HAP-1 (cell line): ENCODE measurements at regions not wholly inside any gene's neighbourhood (a gene's known extent, or its start where the extent isn't known, plus 50 kb on each side); places are given as distances from the start of the nearest gene placed in this dataset.

Source experiments
- DNase-seq, 2 experiments: peaks; one replicate each; pipeline ENCODE4 v3.0.0-alpha.2; 2016 to 2020; ENCODE audit warnings: low spot score in 2 of 2
- H3K27me3 ChIP-seq: fragments of 250-450 bp; sonication (Bioruptor Pico); 2 replicates; pipeline ENCODE4 v1.5.1; 2020; ENCODE audit warnings: low read depth, mild to moderate bottlenecking, moderate library complexity
- H3K36me3 ChIP-seq: fragments of 250-450 bp; sonication (Bioruptor Pico); replicated peaks from 2 replicates; pipeline ENCODE4 v1.5.1; 2020; ENCODE audit warnings: mild to moderate bottlenecking
- H3K4me1 ChIP-seq: fragments of 250-450 bp; sonication (Bioruptor Pico); 2 replicates; pipeline ENCODE4 v1.5.1; 2020; ENCODE audit warnings: mild to moderate bottlenecking
- H3K4me3 ChIP-seq: fragments of 250-450 bp; sonication (Bioruptor Pico); 2 replicates; pipeline ENCODE4 v1.5.1; 2020; ENCODE audit warnings: mild to moderate bottlenecking, moderate library complexity
- H3K9me3 ChIP-seq: fragments of 250-450 bp; sonication (Bioruptor Pico); 2 replicates; pipeline ENCODE4 v1.5.1; 2020; ENCODE audit warnings: mild to moderate bottlenecking, moderate library complexity
- in situ Hi-C: fragments of 300-500 bp; cut with MboI; formaldehyde crosslinking; loops from 3 replicates; pipeline ENCODE4 v1.14.3; 2020; ENCODE audit warnings: low sequenced_read_pairs, inconsistent platforms, mixed read lengths

DNA sequence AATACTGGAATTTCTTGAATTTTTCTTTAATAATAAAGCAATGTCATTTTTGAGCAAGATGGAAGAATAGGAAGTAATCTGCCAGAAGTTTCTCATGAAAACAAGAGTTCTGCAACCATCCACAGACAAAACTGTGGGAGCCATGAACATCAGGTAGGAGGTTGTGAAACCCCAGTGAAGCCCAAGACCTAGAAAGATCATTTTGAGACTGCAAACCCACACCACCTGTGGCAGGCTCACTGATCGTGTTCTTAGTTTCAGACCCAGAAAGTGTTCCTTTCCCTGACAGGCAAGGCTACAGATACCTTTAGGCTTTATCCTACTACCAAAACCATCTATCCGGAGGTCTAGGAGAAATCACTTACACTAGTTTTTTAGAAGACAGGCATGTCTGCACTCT, 2189.8 kb upstream of the PCDH20 start:
- Histone ChIP-seq H3K36me3 (no peaks in the 10 kb centered on the region), H3K9me3 (no peaks in the 10 kb centered on the region), H3K4me1 (no peaks in the 10 kb centered on the region), H3K4me3 (no peak overlapping the region), H3K27me3 (no peaks in the 10 kb centered on the region)
- no peak for DNase-seq
- in situ Hi-C loops = no loop called here

DNA sequence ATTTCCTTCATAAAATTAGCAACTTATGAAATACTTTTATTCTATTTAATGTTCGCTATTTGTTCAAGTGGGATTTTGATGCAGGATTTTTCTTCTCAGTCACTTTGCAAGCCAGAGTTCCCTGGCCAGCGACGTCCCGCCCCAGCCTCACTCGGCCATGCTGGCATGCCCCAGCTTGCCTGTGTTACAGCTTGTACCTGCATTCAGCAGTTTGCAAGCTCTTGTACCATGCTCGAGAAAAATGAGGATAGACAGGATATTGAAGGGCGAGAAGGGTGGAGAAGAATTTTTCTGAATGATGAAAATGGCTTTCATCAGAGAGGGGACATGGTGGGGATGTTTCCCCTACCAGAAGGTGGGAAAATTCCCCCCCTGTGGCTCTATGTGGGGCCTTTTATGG, 2180.2 kb upstream of the PCDH20 start:
- Histone ChIP-seq H3K36me3 (no peaks in the 10 kb centered on the region), H3K9me3 (no peaks in the 10 kb centered on the region), H3K4me3 (no peak overlapping the region), H3K27me3 (no peaks in the 10 kb centered on the region), H3K4me1 (no peaks in the 10 kb centered on the region)
- no peak for DNase-seq
- in situ Hi-C loops = no loop called here

DNA sequence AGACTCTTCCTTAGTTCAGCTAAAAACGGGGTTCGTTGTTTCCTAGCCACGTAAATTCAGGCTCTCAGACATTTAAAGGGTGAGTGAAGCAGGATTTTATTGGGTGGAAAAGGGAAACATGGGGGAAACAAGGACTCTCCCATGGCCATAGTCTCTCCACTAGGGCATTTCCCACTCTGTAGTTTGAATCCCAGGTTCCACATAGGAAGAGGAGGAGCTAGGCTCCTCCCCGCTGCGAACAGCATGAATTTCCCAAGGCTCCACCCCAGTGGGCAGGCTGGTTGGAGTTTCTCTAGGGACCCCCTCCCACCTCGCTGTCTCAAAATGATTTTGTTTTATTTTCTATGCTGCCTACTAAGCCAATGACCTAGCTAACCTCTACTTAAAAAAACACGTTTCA, 2170.8 kb upstream of the PCDH20 start:
- DNase-seq = no peak
- in situ Hi-C loops = no loop called here
- Histone ChIP-seq H3K36me3 (no peaks in the 10 kb centered on the region), H3K9me3 (no peaks in the 10 kb centered on the region), H3K27me3 (no peaks in the 10 kb centered on the region), H3K4me1 (no peaks in the 10 kb centered on the region), H3K4me3 (no peak overlapping the region)

DNA sequence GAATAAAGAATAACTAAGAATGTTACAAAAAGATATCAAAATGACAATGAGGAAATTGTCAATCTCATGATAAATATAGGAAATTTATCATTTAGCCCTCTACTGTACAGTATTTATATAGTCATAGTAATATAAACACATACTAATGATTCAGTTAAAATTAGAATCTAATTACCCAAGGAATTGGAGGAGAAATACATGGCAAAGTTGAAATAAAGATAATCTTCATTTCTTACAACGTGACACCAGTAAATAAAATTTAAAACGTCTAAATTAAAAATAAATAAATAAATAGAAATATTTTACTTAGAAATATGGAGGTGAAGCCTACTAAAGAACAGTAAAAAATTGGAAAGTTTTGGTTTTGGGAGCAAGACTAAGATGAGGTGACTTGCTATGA, 2163.1 kb upstream of the PCDH20 start:
- DNase-seq = no peak
- Histone ChIP-seq H3K4me1 (no peaks in the 10 kb centered on the region), H3K9me3 (no peaks in the 10 kb centered on the region), H3K36me3 (no peaks in the 10 kb centered on the region), H3K4me3 (no peak overlapping the region), H3K27me3 (no peaks in the 10 kb centered on the region)
- in situ Hi-C loops = no loop called here

DNA sequence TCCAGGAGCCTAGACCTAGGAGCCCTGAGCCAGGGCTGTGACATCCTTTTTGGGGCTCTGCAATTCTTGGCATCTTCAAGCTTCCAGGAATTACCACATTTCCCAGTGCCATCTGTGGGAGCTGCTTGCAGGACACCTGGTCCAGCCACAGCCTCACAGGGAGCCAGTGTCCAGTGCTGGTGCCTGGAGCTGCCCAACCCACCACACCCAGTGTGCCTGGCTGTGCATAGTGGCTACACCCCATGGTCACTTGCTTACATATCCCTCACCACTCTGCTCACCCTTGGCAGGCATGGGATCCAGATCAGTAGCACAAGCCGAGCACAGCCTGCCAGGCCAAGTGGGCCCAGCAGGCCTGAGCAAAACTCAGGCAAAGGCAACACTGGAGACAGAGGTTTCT, 2151.4 kb upstream of the PCDH20 start:
- Histone ChIP-seq H3K4me1 (no peaks in the 10 kb centered on the region; the same call in 1 of the 2 replicates), H3K36me3 (no peaks in the 10 kb centered on the region), H3K27me3 (no peaks in the 10 kb centered on the region), H3K4me3 (no peak overlapping the region), H3K9me3 (no peaks in the 10 kb centered on the region)
- in situ Hi-C loops = no loop called here
- DNase-seq = no peak

DNA sequence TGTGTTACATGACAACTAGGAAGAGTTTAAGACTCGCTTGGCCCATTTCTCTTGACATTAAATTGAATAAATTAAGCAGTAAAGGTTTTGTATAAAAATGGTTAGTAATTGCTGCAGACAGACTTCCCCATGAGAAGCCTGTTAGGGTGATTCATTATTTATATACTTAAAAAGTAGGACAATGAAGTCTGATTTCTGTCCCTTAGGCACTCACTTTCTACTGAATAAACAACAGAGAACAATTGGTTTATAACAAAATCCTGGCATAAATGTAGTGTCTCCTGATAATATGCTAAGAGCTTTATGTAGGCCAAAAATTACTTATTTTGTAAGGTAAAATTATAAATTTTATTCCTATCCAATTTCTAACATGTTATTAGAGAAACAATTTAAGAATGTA, 2138.5 kb upstream of the PCDH20 start:
- DNase-seq = no peak
- Histone ChIP-seq H3K27me3 (no peaks in the 10 kb centered on the region), H3K9me3 (no peaks in the 10 kb centered on the region), H3K4me1 (no peaks in the 10 kb centered on the region), H3K4me3 (no peak overlapping the region), H3K36me3 (no peaks in the 10 kb centered on the region)
- in situ Hi-C loops = no loop called here

DNA sequence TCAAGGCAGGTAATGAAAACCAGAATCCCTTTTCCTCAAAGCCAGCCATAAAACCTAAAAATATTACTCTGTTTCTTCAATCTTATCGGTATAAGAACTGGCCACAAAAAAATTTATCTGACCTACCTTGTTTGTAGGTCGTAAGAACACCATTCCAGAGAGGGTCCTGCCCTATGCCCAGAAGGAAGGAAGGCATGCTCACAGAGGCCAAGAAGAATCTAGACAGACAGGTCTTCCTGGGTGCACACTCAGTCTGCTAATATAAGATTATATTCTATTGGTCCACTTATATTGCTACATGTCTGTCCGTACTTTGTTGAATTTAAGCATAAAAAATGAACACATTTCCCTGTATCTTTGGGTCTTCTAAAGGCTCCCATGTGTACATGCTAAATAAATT, 2136.1 kb upstream of the PCDH20 start:
- Histone ChIP-seq H3K4me1 (no peaks in the 10 kb centered on the region), H3K36me3 (no peaks in the 10 kb centered on the region), H3K27me3 (no peaks in the 10 kb centered on the region), H3K4me3 (no peak overlapping the region), H3K9me3 (no peaks in the 10 kb centered on the region)
- DNase-seq = no peak
- in situ Hi-C loops = no loop called here

DNA sequence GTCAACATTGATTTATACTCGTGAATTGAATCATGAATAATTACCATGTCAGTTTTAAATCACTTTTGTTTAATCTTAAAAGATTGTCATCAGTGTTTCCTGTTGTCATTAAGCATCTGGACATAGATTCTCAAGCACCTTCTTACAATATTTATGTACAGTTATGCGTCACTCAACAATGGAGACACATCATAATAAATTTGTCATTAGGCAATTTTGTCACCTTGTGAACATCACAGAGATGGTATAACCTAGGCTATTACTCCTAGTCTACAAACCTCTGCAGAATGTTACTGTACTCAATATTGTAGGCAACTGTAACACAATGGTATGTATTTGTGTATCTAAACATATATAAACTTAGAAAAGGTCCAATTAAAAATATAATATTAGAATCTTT, 2130.9 kb upstream of the PCDH20 start:
- no peaks in the 10 kb centered on the region for H3K9me3 ChIP-seq
- no peaks in the 10 kb centered on the region for H3K36me3 ChIP-seq
- no peaks in the 10 kb centered on the region for H3K27me3 ChIP-seq
- H3K4me3 ChIP-seq = no peak overlapping the region
- H3K4me1 ChIP-seq = no peaks in the 10 kb centered on the region
- in situ Hi-C loops = no loop called here
- DNase-seq = no peak

DNA sequence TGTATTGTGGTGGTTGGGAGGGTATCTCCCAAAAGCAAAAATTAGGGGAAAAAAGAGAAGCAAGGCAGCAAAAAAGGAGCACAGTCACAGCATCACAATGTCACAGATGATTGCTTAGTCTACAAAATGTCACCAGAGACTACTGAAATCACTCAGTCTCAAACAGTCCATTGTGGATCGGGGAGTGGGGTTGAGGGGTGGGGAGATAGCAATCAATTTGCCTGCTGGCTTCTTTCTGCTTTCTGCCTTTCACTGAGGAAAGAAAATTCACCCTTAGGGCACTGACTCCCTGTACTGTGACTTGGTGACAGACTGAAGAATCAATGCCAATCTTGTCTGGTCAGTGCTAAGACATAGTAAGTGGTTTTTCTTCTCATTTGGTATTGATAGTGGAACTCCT, 2127.1 kb upstream of the PCDH20 start:
- no peak overlapping the region for H3K4me3 ChIP-seq
- in situ Hi-C loops = no loop called here
- no peaks in the 10 kb centered on the region for H3K36me3 ChIP-seq
- H3K27me3 ChIP-seq = no peaks in the 10 kb centered on the region
- no peak for DNase-seq
- no peaks in the 10 kb centered on the region for H3K9me3 ChIP-seq
- no peaks in the 10 kb centered on the region for H3K4me1 ChIP-seq

DNA sequence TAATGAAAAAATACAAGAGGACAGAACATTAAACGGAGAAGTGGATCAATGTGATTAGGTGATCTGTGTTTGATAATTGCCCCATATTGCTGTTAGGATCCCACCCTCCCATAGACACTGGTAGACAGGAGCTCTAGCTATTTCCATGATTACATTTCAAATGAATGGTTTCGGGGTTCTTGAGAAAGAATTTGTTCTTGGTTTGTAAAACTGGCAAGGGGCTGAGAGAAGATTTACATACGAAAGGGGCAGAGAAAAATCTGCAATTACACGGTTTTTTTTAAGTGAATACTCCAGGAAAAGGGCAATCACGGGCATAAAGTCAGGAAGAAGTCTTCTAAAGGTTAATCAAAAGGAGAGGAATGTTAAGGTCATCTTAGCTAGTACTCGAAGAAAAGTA, 2125.7 kb upstream of the PCDH20 start:
- Histone ChIP-seq H3K9me3 (no peaks in the 10 kb centered on the region), H3K4me3 (no peak overlapping the region), H3K4me1 (no peaks in the 10 kb centered on the region), H3K27me3 (no peaks in the 10 kb centered on the region), H3K36me3 (no peaks in the 10 kb centered on the region)
- in situ Hi-C loops = no loop called here
- no peak for DNase-seq

DNA sequence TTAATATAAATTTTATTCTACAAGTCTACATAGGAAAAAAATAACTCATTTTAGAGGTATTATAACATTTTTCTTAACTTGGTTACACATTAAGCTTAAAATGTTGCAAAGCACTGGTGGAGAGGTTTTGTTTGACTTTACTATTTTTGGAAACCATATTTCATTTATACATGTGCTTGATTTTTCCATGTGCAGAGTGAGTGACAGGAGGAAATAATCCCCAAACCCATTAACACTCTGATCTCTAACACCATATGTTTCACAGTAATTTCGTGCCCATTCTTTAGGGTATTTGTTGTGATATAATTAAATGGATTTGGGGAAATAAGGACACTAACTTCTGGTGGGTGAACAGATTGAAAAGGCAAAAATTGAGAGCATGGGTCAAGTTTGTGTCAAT, 2124.4 kb upstream of the PCDH20 start:
- H3K36me3 ChIP-seq = no peaks in the 10 kb centered on the region
- in situ Hi-C loops = no loop called here
- no peaks in the 10 kb centered on the region for H3K9me3 ChIP-seq
- DNase-seq = no peak
- no peaks in the 10 kb centered on the region for H3K4me1 ChIP-seq
- no peak overlapping the region for H3K4me3 ChIP-seq
- H3K27me3 ChIP-seq = no peaks in the 10 kb centered on the region

DNA sequence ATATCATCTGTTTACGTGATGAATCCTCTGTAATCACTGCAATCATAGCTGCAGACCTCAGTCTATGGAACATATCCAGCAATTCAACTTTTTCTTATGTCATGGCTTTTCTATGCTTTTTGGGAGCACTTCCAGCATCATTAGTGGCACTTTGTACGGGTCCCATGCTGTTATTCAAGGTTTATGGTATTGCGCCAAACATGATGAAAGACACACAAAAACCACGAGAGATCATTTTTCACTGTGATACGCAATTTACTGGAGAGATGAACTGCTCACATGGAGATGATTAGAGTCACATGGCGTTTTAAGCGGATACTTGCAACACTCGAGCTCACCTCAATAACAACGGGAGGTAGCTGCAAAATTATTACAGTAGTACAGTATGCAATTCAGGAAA, 2101.7 kb upstream of the PCDH20 start:
- DNase-seq = no peak
- Histone ChIP-seq H3K4me3 (no peak overlapping the region), H3K27me3 (no peaks in the 10 kb centered on the region), H3K9me3 (no peaks in the 10 kb centered on the region), H3K4me1 (no peaks in the 10 kb centered on the region), H3K36me3 (no peaks in the 10 kb centered on the region)
- in situ Hi-C loops = no loop called here

DNA sequence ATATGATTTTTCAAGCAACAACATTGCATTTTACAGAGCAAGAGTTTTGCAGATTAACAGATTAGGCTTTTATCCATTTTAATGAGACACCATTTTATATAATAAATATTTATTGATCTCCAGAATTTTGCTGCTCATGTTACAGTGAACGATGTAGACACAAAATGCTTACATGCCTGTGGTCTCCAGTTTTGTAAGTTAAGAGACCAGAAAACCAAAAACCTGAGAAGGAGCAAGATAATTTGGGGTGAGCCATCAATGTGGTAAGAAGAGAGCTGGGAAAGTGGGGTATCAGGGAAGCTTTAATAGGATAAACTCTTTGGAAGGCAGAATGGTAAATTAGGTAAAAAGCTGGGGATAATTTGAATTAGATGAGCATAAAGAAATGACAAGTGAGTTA, 2100.5 kb upstream of the PCDH20 start:
- H3K4me1 ChIP-seq = no peaks in the 10 kb centered on the region
- in situ Hi-C loops = no loop called here
- no peaks in the 10 kb centered on the region for H3K9me3 ChIP-seq
- DNase-seq = no peak
- no peaks in the 10 kb centered on the region for H3K36me3 ChIP-seq
- no peak overlapping the region for H3K4me3 ChIP-seq
- H3K27me3 ChIP-seq = no peaks in the 10 kb centered on the region

DNA sequence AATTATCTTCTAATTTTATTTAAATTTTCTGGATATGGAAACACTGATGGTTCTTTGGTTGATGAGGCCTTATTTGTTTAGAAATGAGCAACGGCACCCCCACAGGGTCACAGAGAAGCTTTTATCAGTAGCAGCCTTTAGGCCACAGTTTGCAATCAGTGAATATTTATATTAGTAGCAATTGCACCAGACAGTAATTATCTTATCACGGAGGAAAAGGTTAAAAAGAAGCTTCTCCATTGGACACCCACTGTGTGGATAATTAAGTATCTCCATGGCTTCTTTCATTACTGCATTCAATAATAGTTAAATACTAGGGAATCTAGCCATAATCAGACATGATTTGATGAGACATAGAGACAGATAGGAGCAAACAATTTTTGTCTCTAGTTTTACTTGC, 2099.2 kb upstream of the PCDH20 start:
- no peak for DNase-seq
- Histone ChIP-seq H3K4me1 (no peaks in the 10 kb centered on the region), H3K4me3 (no peak overlapping the region), H3K27me3 (no peaks in the 10 kb centered on the region), H3K36me3 (no peaks in the 10 kb centered on the region), H3K9me3 (no peaks in the 10 kb centered on the region)
- in situ Hi-C loops = no loop called here

DNA sequence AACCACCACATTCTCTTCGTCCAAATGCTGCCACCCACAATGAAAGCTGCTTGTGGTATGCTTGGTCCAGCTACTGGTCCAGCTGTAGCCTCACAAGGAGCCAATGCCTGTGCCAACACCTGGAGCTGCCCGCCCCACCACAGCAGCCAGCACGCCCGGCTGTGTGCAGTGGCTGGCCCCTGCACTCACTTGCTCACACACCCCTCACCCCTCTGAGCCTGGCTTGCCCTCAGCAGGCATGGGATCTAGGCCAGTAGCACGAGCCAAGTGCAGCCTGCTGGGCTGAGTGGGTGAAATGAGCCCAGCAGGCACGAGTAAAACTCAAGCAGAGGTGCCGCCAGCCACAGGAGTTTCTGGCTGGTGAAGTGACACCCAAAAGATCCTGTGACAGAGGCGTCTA, 2096.4 kb upstream of the PCDH20 start:
- in situ Hi-C loops = no loop called here
- H3K36me3 ChIP-seq = no peaks in the 10 kb centered on the region
- DNase-seq = no peak

More for the DNA sequence above, 2096.4 kb upstream of the PCDH20 start:
- Histone ChIP-seq H3K9me3 (no peaks in the 10 kb centered on the region), H3K4me1 (no peaks in the 10 kb centered on the region), H3K4me3 (no peak overlapping the region), H3K27me3 (no peaks in the 10 kb centered on the region)
